H1 (cell line): ENCODE measurements at regions not wholly inside any gene's neighbourhood (a gene's known extent, or its start where the extent isn't known, plus 50 kb on each side); places are given as distances from the start of the nearest gene placed in this dataset.

Source experiments
- BACH1 ChIP-seq: IDR thresholded peaks from 2 replicates; pipeline ENCODE4 v1.6.1; 2012; ENCODE audit warnings: low read length, improper control_type of control experiment
- BCL11A ChIP-seq, 2 experiments: IDR thresholded peaks; one replicate each; pipeline ENCODE4 v1.6.1; 2011; ENCODE audit warnings: low read depth in 2 of 2, low read length in 2 of 2, mild to moderate bottlenecking in 2 of 2
- BRCA1 ChIP-seq: IDR thresholded peaks from 2 replicates; pipeline ENCODE4 v1.6.1; 2012; ENCODE audit warnings: low read depth, low read length, improper control_type of control experiment
- CBX5 ChIP-seq: fragments of 300-800, 300-1000 bp; sonication (generic); IDR thresholded peaks from 2 replicates; pipeline ENCODE4 v1.7.1; 2016; ENCODE audit warnings: antibody characterized with exemption, low read length, low read depth
- EGR1 ChIP-seq: IDR thresholded peaks from 2 replicates; pipeline ENCODE4 v1.6.1; 2011; ENCODE audit warnings: low read depth, low read length, borderline replicate concordance
- HDAC2 ChIP-seq, 2 experiments: fragments of 300-600 bp in 1 of 2; sonication (generic) in 1 of 2; IDR thresholded peaks; 2 replicates each; pipeline ENCODE4 v1.6.1; 2011 to 2012; ENCODE audit warnings: low read depth in 2 of 2, low read length in 2 of 2, mild to moderate bottlenecking in 2 of 2, moderate library complexity in 2 of 2, borderline replicate concordance in 1 of 2, inconsistent platforms in 1 of 2
- HDAC6 ChIP-seq: IDR thresholded peaks from one replicate; pipeline ENCODE4 v1.7.1; 2012; ENCODE audit warnings: low read depth, mild to moderate bottlenecking, inconsistent platforms, low read length, moderate library complexity
- NANOG ChIP-seq: IDR thresholded peaks from 2 replicates; pipeline ENCODE4 v1.6.1; 2011; ENCODE audit warnings: low read length, low read depth, mild to moderate bottlenecking, inconsistent platforms; ENCODE audit not compliant: insufficient read depth, poor library complexity, severe bottlenecking
- NRF1 ChIP-seq: IDR thresholded peaks from 2 replicates; pipeline ENCODE4 v1.6.1; 2011; ENCODE audit warnings: mild to moderate bottlenecking, low read depth, low read length, improper control_type of control experiment
- POLR2A ChIP-seq, 2 experiments: IDR thresholded peaks; 1 replicate in 1 of 2; 2 replicates in 1 of 2; pipeline ENCODE4 v1.6.1; 2011; ENCODE audit warnings: low read depth in 2 of 2, low read length in 2 of 2, mild to moderate bottlenecking in 2 of 2; ENCODE audit errors: control extremely low read depth in 1 of 2
- RBBP5 ChIP-seq: IDR thresholded peaks from 2 replicates; pipeline ENCODE4 v1.7.1; 2012; ENCODE audit warnings: low read depth, mild to moderate bottlenecking, inconsistent platforms, low read length, moderate library complexity, borderline replicate concordance
- RNF2 ChIP-seq: fragments of 200-900, 300-1000 bp; sonication (generic); IDR thresholded peaks from 2 replicates; pipeline ENCODE4 v1.7.1; 2016; ENCODE audit warnings: borderline replicate concordance, low read depth, mild to moderate bottlenecking, antibody characterized with exemption, low read length; ENCODE audit not compliant: poor library complexity, severe bottlenecking; ENCODE audit errors: missing control alignments
- RXRA ChIP-seq: IDR thresholded peaks from 2 replicates; pipeline ENCODE4 v1.6.1; 2011; ENCODE audit warnings: low read depth, mild to moderate bottlenecking, low read length, moderate library complexity; ENCODE audit not compliant: insufficient read depth
- SIN3A ChIP-seq, 2 experiments: IDR thresholded peaks in 1 of 2; conservative IDR thresholded peaks in 1 of 2; 2 replicates each; pipeline ENCODE4 v1.6.1; 2011 to 2012; ENCODE audit warnings: low read length in 2 of 2, improper control_type of control experiment in 1 of 2, low read depth in 1 of 2, mild to moderate bottlenecking in 1 of 2
- TBP ChIP-seq: IDR thresholded peaks from 2 replicates; pipeline ENCODE4 v1.6.1; 2011; ENCODE audit warnings: low read depth, low read length, improper control_type of control experiment
- ZNF274 ChIP-seq: IDR thresholded peaks from 2 replicates; pipeline ENCODE4 v1.7.0; 2012; ENCODE audit warnings: low read length, borderline replicate concordance; ENCODE audit errors: extremely low read depth

DNA sequence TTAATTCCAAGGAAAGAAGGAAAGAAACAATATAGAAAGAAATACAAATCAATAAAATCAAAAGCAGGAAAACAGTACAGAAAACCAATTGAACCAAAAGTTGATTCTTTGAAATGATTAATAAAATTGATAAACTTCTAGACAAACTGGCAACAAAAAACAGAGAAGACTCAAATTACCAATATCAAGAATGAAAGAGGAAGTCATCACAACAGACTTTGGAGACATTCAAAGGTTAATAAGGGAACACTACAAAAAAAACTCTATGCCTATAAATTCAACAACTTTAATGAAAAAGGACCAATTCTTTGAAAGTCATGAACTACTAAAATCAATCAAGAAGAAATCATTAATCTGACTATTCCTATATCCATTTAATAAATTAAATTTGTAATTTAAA is 329.3 kb upstream of the NR5A2 start (continued):
- TF ChIP-seq TBP (no peak), HDAC2 (IDR thresholded peaks at IDR 0.05; ENCODE audit: borderline replicate concordance in 1 of 2, low read depth in 2 of 2, low read length in 2 of 2) (no peak), NRF1 (no peak), CBX5 (no peak), HDAC6 (no peak), SIN3A (conservative IDR thresholded peaks at IDR 0.05 in 1 of 2, IDR thresholded peaks at IDR 0.05 in 1 of 2; ENCODE audit: low read depth in 1 of 2, low read length in 2 of 2) (no peak), NANOG (no peak), BCL11A (IDR thresholded peaks at IDR 0.05; ENCODE audit: low read depth in 2 of 2, low read length in 2 of 2) (no peak), RBBP5 (no peak), RXRA (no peak), BRCA1 (no peak), POLR2A (IDR thresholded peaks at IDR 0.05; ENCODE audit: control extremely low read depth in 1 of 2, low read depth in 2 of 2, low read length in 2 of 2) (no peak), ZNF274 (no peak), BACH1 (no peak), EGR1 (no peak), RNF2 (no peak)
